GM12878 (cell line): ENCODE measurements at regions not wholly inside any gene's neighbourhood (a gene's known extent, or its start where the extent isn't known, plus 50 kb on each side); places are given as distances from the start of the nearest gene placed in this dataset.

Experiments
- ATAC-seq: fragments of 200-7000 bp; cut with Tn5 transposase; 3 replicates; pipeline ENCODE4 v1.9.1; 2020; ENCODE audit warnings: mild to moderate bottlenecking, moderate library complexity
- BruUV-seq: library from RNA; stranded (reverse); fragments of 400-500 nt; replicated peaks from 2 replicates; lab custom pipeline; 2021; lab: Mats Ljungman, UMichigan
- CTCF ChIA-PET: fragments of 300-600 bp; sonication (Branson Sonifier 250); formaldehyde crosslinking; extraction: SDS; loops from one replicate; lab custom pipeline; 2021; ENCODE audit warnings: inconsistent platforms; lab: Yijun Ruan, JAX
- POLR2A ChIA-PET: fragments of 350-600 bp; formaldehyde crosslinking; extraction: SDS; loops from one replicate; lab custom pipeline; 2021; ENCODE audit warnings: inconsistent platforms; lab: Charles Lee
- RAD21 ChIA-PET: fragments of 300-600 bp; sonication (Branson Sonifier 250); formaldehyde crosslinking; loops from one replicate; lab custom pipeline; 2023; ENCODE audit warnings: antibody characterized with exemption; ENCODE audit not compliant: unreplicated experiment; lab: Charles Lee
- SMC1A ChIA-PET: fragments of 300-600 bp; sonication (Branson Sonifier 250); formaldehyde crosslinking; loops from one replicate; lab custom pipeline; 2023; ENCODE audit not compliant: unreplicated experiment, uncharacterized antibody; lab: Charles Lee
- DNase-seq: peaks from one replicate; pipeline ENCODE4 v3.0.0-alpha.2; 2011; ENCODE audit warnings: low read depth, low spot score
- FAIRE-seq: peaks from 3 replicates; lab custom pipeline; 2011; peaks lifted over from hg19 to GRCh38; lab: Jason Lieb, UNC
- H2AFZ ChIP-seq: 2 replicates; pipeline ENCODE4 v1.6.0; 2011; ENCODE audit warnings: low read depth, low read length, control low read depth; ENCODE audit not compliant: control insufficient read depth
- H3K27ac ChIP-seq: 2 replicates; pipeline ENCODE4 v1.5.1; 2011; ENCODE audit warnings: control low read depth; ENCODE audit not compliant: control insufficient read depth, insufficient read depth
- H3K27me3 ChIP-seq, 2 experiments: replicated peaks in 1 of 2; 2 replicates each; pipeline versions ENCODE4 v1.6.0 to v1.6.1; 2011; ENCODE audit warnings: low read length in 1 of 2; ENCODE audit not compliant: control insufficient read depth in 2 of 2, insufficient read depth in 2 of 2
- H3K36me3 ChIP-seq, 2 experiments: 2 replicates each; pipeline ENCODE4 v1.5.1; 2011; ENCODE audit warnings: low read length in 1 of 2; ENCODE audit not compliant: control insufficient read depth in 2 of 2, insufficient read depth in 2 of 2
- H3K4me1 ChIP-seq: 2 replicates; pipeline ENCODE4 v1.6.1; 2011; ENCODE audit warnings: mild to moderate bottlenecking, low read length, moderate library complexity, mixed read lengths; ENCODE audit not compliant: control insufficient read depth, insufficient read depth
- H3K4me2 ChIP-seq: 2 replicates; pipeline ENCODE4 v1.6.0; 2011; ENCODE audit warnings: control low read depth; ENCODE audit not compliant: control insufficient read depth, insufficient read depth
- H3K4me3 ChIP-seq: fragments of 200-600 bp; sonication (generic); 2 replicates; pipeline ENCODE4 v1.5.1; 2016
- H3K79me2 ChIP-seq: 2 replicates; pipeline ENCODE4 v1.6.0; 2011; ENCODE audit warnings: low read length; ENCODE audit not compliant: control insufficient read depth, insufficient read depth
- H3K9ac ChIP-seq: 2 replicates; pipeline ENCODE4 v1.8.0; 2011; ENCODE audit warnings: low read length, control low read depth, mixed read lengths; ENCODE audit not compliant: control insufficient read depth, insufficient read depth
- H3K9me3 ChIP-seq: replicated peaks from 3 replicates; pipeline ENCODE4 v1.5.1; 2011; ENCODE audit warnings: mild to moderate bottlenecking, low read length; ENCODE audit not compliant: control insufficient read depth, insufficient read depth
- H4K20me1 ChIP-seq: 2 replicates; pipeline ENCODE4 v1.6.0; 2011; ENCODE audit not compliant: control insufficient read depth, insufficient read depth
- E2F4 ChIP-seq: IDR thresholded peaks from 2 replicates; pipeline ENCODE4 v1.6.1; 2012; ENCODE audit warnings: low read depth, low read length, improper control_type of control experiment
- ETV6 ChIP-seq, 2 experiments: fragments of 450-650 bp in 1 of 2; IDR thresholded peaks in 1 of 2; conservative IDR thresholded peaks in 1 of 2; 2 replicates each; pipeline ENCODE4 v1.6.1; 2014; ENCODE audit warnings: antibody characterized with exemption in 1 of 2, borderline replicate concordance in 1 of 2, low read depth in 1 of 2, mild to moderate bottlenecking in 1 of 2, moderate library complexity in 1 of 2
- JUND ChIP-seq: IDR thresholded peaks from 2 replicates; pipeline ENCODE4 v1.6.1; 2012; ENCODE audit warnings: low read depth, mild to moderate bottlenecking, low read length, improper control_type of control experiment, moderate library complexity
- NR2C1 ChIP-seq: fragments of 450-650 bp; IDR thresholded peaks from 2 replicates; pipeline ENCODE4 v1.6.1; 2017; ENCODE audit warnings: antibody characterized with exemption, mild to moderate bottlenecking, moderate library complexity
- NR2F1 ChIP-seq: fragments of 450-650 bp; conservative IDR thresholded peaks from 2 replicates; pipeline ENCODE4 v1.6.1; 2017; ENCODE audit warnings: mild to moderate bottlenecking
- POLR2AphosphoS2 ChIP-seq: IDR thresholded peaks from 2 replicates; pipeline ENCODE4 v1.6.1; 2011; ENCODE audit warnings: low read depth, mild to moderate bottlenecking, low read length, improper control_type of control experiment, moderate library complexity
- PRDM15 ChIP-seq: fragments of 450-650 bp; formaldehyde crosslinking; IDR thresholded peaks from 2 replicates; pipeline ENCODE4 v1.4.0; 2020; ENCODE audit warnings: mild to moderate bottlenecking, moderate library complexity
- SPI1 ChIP-seq: IDR thresholded peaks from 2 replicates; pipeline ENCODE4 v1.6.1; 2011; ENCODE audit warnings: low read depth, mild to moderate bottlenecking, low read length, moderate library complexity, borderline replicate concordance; ENCODE audit not compliant: insufficient read depth
- SREBF1 ChIP-seq: IDR thresholded peaks from 2 replicates; pipeline ENCODE4 v1.6.1; 2012; ENCODE audit warnings: mild to moderate bottlenecking, low read length
- STAT3 ChIP-seq: IDR thresholded peaks from 2 replicates; pipeline ENCODE4 v1.6.1; 2011; ENCODE audit warnings: low read depth, low read length, improper control_type of control experiment
- SUPT20H ChIP-seq: IDR thresholded peaks from 2 replicates; pipeline ENCODE4 v1.6.1; 2011; ENCODE audit warnings: low read depth, mild to moderate bottlenecking, low read length, moderate library complexity, borderline replicate concordance; ENCODE audit not compliant: control insufficient read depth
- SUZ12 ChIP-seq: fragments of 200-600 bp; sonication (generic); IDR thresholded peaks from one replicate; pipeline ENCODE4 v1.6.1; 2018; ENCODE audit warnings: antibody characterized with exemption, mild to moderate bottlenecking; ENCODE audit not compliant: unreplicated experiment
- TCF3 ChIP-seq: IDR thresholded peaks from 2 replicates; pipeline ENCODE4 v1.6.1; 2012; ENCODE audit warnings: low read depth, mild to moderate bottlenecking, low read length, borderline replicate concordance; ENCODE audit not compliant: insufficient read depth
- WGBS: methylation state at CpG from one replicate; pipeline ENCODE4 v1.1.6; 2016; ENCODE audit warnings: low lambda C conversion rate; ENCODE audit not compliant: insufficient replicate concordance, insufficient coverage; ENCODE audit errors: missing lambda C conversion rate; 5-methylcytosine and 5-hydroxymethylcytosine counted together
- in situ Hi-C: fragments of 300-500 bp; cut with MboI; formaldehyde crosslinking; loops from 9 replicates; pipeline ENCODE4 v1.14.3; 2018; ENCODE audit warnings: mixed read lengths
- intact Hi-C: fragments of 100-400 bp; cut with micrococcal nuclease; formaldehyde crosslinking; loops from one replicate; pipeline ENCODE4 v1.14.2; 2022; ENCODE audit not compliant: unreplicated experiment

GRCh38 chr16:54591816-54592246 lies 305.2 kb upstream of the IRX3 start:
- in situ Hi-C loops: no loop called here
- H4K20me1 ChIP-seq: no peaks in the 10 kb centered on the region
- H3K9me3 ChIP-seq: no peaks in the 10 kb centered on the region
- no peaks in the 10 kb centered on the region for H3K27me3 ChIP-seq
- intact Hi-C loops: no loop called here
- ChIA-PET POLR2A (no interaction called here), CTCF (no interaction called here), RAD21 (no interaction called here), SMC1A (no interaction called here)
- no peak for DNase-seq
- FAIRE-seq: no peak
- ATAC-seq: no peak
- H3K9ac ChIP-seq: no peak overlapping the region
- WGBS: 0% methylated on average over 7 of the region's 7 CpGs
- H3K27ac ChIP-seq: no peak overlapping the region
- no peaks in the 10 kb centered on the region for H3K79me2 ChIP-seq
- TF ChIP-seq SREBF1: no peak
- TF ChIP-seq NR2C1: 0 out of 2 replicates have a peak, but pooled peaks have one; percentile 35
- TF ChIP-seq SUPT20H: no peak
- peak; percentile 54 for TF ChIP-seq NR2F1
- no peak for TF ChIP-seq POLR2AphosphoS2
- TF ChIP-seq TCF3: no peak
- TF ChIP-seq PRDM15 (CRISPR knock-in tag): no peak
- TF ChIP-seq ETV6 (conservative IDR thresholded peaks at IDR 0.05 in 1 of 2, IDR thresholded peaks at IDR 0.05 in 1 of 2; ENCODE audit: borderline replicate concordance in 1 of 2, low read depth in 1 of 2): no peak
- TF ChIP-seq STAT3: no peak
- TF ChIP-seq E2F4: no peak
- TF ChIP-seq JUND: no peak
- TF ChIP-seq SPI1: no peak
- no peak for TF ChIP-seq SUZ12
- H3K4me1 ChIP-seq: no peaks in the 10 kb centered on the region
- no TSS peak for BruUV-seq
- H3K36me3 ChIP-seq: no peaks in the 10 kb centered on the region
- H3K4me3 ChIP-seq: no peak overlapping the region
- H3K4me2 ChIP-seq: no peak overlapping the region
- H2AFZ ChIP-seq: no peak overlapping the region
